Ovary (tissue), 3 donors: ENCODE measurements at regions not wholly inside any gene's neighbourhood (a gene's known extent, or its start where the extent isn't known, plus 50 kb on each side); places are given as distances from the start of the nearest gene placed in this dataset.

Experiments used
- EP300 ChIP-seq: sonication (generic); formaldehyde crosslinking; IDR thresholded peaks from one replicate; pipeline ENCODE4 v1.6.1; 2017; ENCODE audit warnings: antibody characterized with exemption
- POLR2A ChIP-seq: fragments of 450-650 bp; IDR thresholded peaks from one replicate; pipeline ENCODE4 v1.6.1; 2017; ENCODE audit warnings: antibody characterized with exemption, mild to moderate bottlenecking, moderate library complexity
- TF ChIP-seq, protein P1 (sequence below), 3 donors: fragments of 450-650 bp in 2 of 3; fragments of 200-600 bp in 1 of 3; IDR thresholded peaks; one replicate each; pipeline versions ENCODE4 v1.5.1 to v1.8.0; 2016 to 2022; ENCODE audit warnings: antibody characterized with exemption in 3 of 3, mild to moderate bottlenecking in 1 of 3
- donor health status: DM: no; HTN: no; CAD: no.

DNA sequence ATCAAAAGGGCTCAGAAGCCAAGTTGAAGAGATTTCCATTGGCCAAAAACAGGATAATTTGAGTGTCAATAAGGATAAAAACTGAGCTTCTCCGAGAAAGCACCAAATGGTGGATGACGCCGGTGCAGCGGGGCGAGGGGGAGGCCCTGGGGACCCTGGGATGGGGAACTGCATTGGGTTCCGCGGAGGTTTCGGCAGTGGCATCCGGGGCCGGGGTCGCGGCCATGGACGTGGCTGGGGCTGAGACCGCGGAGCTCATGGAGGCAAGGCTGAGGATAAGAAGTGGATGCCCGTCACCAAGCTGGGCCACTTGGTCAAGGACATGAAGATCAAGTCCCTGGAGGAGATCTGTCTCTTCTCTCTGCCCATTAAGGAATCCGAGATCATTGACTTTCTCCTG is 97.2 kb downstream of the DMRTA2 start:
- no peak for TF ChIP-seq POLR2A
- TF ChIP-seq, protein P1, sequence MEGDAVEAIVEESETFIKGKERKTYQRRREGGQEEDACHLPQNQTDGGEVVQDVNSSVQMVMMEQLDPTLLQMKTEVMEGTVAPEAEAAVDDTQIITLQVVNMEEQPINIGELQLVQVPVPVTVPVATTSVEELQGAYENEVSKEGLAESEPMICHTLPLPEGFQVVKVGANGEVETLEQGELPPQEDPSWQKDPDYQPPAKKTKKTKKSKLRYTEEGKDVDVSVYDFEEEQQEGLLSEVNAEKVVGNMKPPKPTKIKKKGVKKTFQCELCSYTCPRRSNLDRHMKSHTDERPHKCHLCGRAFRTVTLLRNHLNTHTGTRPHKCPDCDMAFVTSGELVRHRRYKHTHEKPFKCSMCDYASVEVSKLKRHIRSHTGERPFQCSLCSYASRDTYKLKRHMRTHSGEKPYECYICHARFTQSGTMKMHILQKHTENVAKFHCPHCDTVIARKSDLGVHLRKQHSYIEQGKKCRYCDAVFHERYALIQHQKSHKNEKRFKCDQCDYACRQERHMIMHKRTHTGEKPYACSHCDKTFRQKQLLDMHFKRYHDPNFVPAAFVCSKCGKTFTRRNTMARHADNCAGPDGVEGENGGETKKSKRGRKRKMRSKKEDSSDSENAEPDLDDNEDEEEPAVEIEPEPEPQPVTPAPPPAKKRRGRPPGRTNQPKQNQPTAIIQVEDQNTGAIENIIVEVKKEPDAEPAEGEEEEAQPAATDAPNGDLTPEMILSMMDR (IDR thresholded peaks at IDR 0.05) = no peak
- TF ChIP-seq EP300 = no peak
